ENCODE measurements at regions not wholly inside any gene's neighbourhood (a gene's known extent, or its start where the extent isn't known, plus 50 kb on each side); places are given as distances from the start of the nearest gene placed in this dataset.

- ATAC-seq (ENCODE audit: low FRiP score), result peak; percentile 64
- no peak for TF ChIP-seq CTCF (IDR thresholded peaks at IDR 0.05)
- DNase-seq (ENCODE audit: low spot score), result no peak
Measured at GRCh38 chr9:108443741-108444140, 412.0 kb downstream of the ACTL7B start.

GRCh38 chr9:108443019-108443633 lies 412.7 kb downstream of the ACTL7B start:
- no peak for TF ChIP-seq CTCF (IDR thresholded peaks at IDR 0.05)
- no peak for ATAC-seq (ENCODE audit: low FRiP score)
- DNase-seq (ENCODE audit: low spot score), result no peak

- TF ChIP-seq CTCF (IDR thresholded peaks at IDR 0.05), result no peak
- no peak for ATAC-seq (ENCODE audit: low FRiP score)
- no peak for DNase-seq (ENCODE audit: low spot score)
Measured at GRCh38 chr9:108442627-108443018, 413.2 kb downstream of the ACTL7B start.

- DNase-seq (ENCODE audit: low spot score) (no peak), ATAC-seq (ENCODE audit: low FRiP score) (no peak)
- no peak for TF ChIP-seq CTCF (IDR thresholded peaks at IDR 0.05)
Measured at GRCh38 chr9:108441726-108442125, 414.1 kb downstream of the ACTL7B start.

- no peak for DNase-seq (ENCODE audit: low spot score)
- no peak for TF ChIP-seq CTCF (IDR thresholded peaks at IDR 0.05)
- no peak for ATAC-seq (ENCODE audit: low FRiP score)
Measured at GRCh38 chr9:108441251-108441650, 414.5 kb downstream of the ACTL7B start.

- DNase-seq (ENCODE audit: low spot score) (no peak), ATAC-seq (ENCODE audit: low FRiP score) (peak; percentile 62)
- no peak for TF ChIP-seq CTCF (IDR thresholded peaks at IDR 0.05)
Measured at GRCh38 chr9:108439947-108440346, 415.8 kb downstream of the ACTL7B start.

GRCh38 chr9:108437656-108438055 lies 418.1 kb downstream of the ACTL7B start:
- TF ChIP-seq CTCF (IDR thresholded peaks at IDR 0.05), result no peak
- ATAC-seq (ENCODE audit: low FRiP score), result no peak
- no peak for DNase-seq (ENCODE audit: low spot score)
